Calu3 (cell line): ENCODE measurements at regions not wholly inside any gene's neighbourhood (a gene's known extent, or its start where the extent isn't known, plus 50 kb on each side); places are given as distances from the start of the nearest gene placed in this dataset.

Experiments used
- BruUV-seq: library from RNA; stranded (reverse); fragments of 400-500 nt; replicated peaks from 2 replicates; lab custom pipeline; 2021; lab: Mats Ljungman, UMichigan
- CTCF ChIA-PET: fragments of 300-600 bp; sonication (Branson Sonifier 250); formaldehyde crosslinking; loops from one replicate; lab custom pipeline; 2022; ENCODE audit warnings: antibody characterized with exemption; lab: Charles Lee
- DNase-seq: peaks from one replicate; pipeline ENCODE4 v3.0.0; 2022
- H3K27ac Mint-ChIP-seq: one replicate; pipeline ENCODE4 v1.8.0; 2022; ENCODE audit warnings: mixed read lengths; ENCODE audit not compliant: unreplicated experiment
- H3K27me3 Mint-ChIP-seq: one replicate; pipeline ENCODE4 v1.8.0; 2022; ENCODE audit warnings: mixed read lengths; ENCODE audit not compliant: unreplicated experiment
- H3K36me3 Mint-ChIP-seq: one replicate; pipeline ENCODE4 v1.8.0; 2022; ENCODE audit warnings: mild to moderate bottlenecking, moderate library complexity, mixed read lengths; ENCODE audit not compliant: insufficient read depth, unreplicated experiment
- H3K4me1 Mint-ChIP-seq: one replicate; pipeline ENCODE4 v1.8.0; 2022; ENCODE audit warnings: mild to moderate bottlenecking, low read depth, mixed read lengths; ENCODE audit not compliant: unreplicated experiment
- H3K4me3 Mint-ChIP-seq: one replicate; pipeline ENCODE4 v1.8.0; 2022; ENCODE audit warnings: mild to moderate bottlenecking, low read depth, moderate library complexity, mixed read lengths; ENCODE audit not compliant: unreplicated experiment
- H3K9me3 Mint-ChIP-seq: one replicate; pipeline ENCODE4 v1.8.0; 2022; ENCODE audit warnings: low read depth, mixed read lengths; ENCODE audit not compliant: unreplicated experiment
- intact Hi-C: fragments of 100-400 bp; cut with micrococcal nuclease; formaldehyde crosslinking; loops from one replicate; pipeline ENCODE4 v1.10.0; 2022; ENCODE audit not compliant: unreplicated experiment
- TF ChIP-seq, protein P1 (sequence below): fragments of 200-600 bp; IDR thresholded peaks from one replicate; pipeline ENCODE4 v1.8.0; 2022; ENCODE audit warnings: antibody characterized with exemption; ENCODE audit not compliant: unreplicated experiment

DNA sequence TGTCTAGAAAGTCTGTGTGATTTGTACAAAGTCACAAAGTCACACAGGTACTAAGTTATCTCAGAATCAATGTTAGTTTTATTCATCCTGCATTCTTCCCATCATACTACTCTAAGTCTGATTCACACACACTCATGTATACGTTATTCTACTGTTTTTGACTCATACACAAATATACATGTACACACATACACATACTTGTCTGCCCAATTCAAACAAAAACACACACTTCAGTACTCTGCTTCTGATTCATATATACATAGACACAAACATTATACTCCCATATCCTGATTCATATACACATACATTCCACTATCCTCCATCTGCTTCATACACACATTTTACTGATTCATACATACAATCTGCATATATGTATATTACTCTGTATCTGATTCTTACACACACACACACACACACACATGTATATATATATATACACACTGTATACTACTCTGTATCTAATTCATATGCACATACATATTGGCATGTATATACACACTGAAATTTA is 69.3 kb downstream of the KLF12 start:
- Mint-ChIP-seq H3K9me3 (no peaks in the 10 kb centered on the region), H3K4me3 (no peak overlapping the region), H3K36me3 (no peaks in the 10 kb centered on the region), H3K4me1 (no peaks in the 10 kb centered on the region), H3K27ac (no peak overlapping the region), H3K27me3 (no peaks in the 10 kb centered on the region)
- CTCF ChIA-PET, result no interaction called here
- BruUV-seq, result no TSS peak
- TF ChIP-seq, protein P1, sequence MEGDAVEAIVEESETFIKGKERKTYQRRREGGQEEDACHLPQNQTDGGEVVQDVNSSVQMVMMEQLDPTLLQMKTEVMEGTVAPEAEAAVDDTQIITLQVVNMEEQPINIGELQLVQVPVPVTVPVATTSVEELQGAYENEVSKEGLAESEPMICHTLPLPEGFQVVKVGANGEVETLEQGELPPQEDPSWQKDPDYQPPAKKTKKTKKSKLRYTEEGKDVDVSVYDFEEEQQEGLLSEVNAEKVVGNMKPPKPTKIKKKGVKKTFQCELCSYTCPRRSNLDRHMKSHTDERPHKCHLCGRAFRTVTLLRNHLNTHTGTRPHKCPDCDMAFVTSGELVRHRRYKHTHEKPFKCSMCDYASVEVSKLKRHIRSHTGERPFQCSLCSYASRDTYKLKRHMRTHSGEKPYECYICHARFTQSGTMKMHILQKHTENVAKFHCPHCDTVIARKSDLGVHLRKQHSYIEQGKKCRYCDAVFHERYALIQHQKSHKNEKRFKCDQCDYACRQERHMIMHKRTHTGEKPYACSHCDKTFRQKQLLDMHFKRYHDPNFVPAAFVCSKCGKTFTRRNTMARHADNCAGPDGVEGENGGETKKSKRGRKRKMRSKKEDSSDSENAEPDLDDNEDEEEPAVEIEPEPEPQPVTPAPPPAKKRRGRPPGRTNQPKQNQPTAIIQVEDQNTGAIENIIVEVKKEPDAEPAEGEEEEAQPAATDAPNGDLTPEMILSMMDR, result no peak
- intact Hi-C loops, result no loop called here
- DNase-seq, result no peak

DNA sequence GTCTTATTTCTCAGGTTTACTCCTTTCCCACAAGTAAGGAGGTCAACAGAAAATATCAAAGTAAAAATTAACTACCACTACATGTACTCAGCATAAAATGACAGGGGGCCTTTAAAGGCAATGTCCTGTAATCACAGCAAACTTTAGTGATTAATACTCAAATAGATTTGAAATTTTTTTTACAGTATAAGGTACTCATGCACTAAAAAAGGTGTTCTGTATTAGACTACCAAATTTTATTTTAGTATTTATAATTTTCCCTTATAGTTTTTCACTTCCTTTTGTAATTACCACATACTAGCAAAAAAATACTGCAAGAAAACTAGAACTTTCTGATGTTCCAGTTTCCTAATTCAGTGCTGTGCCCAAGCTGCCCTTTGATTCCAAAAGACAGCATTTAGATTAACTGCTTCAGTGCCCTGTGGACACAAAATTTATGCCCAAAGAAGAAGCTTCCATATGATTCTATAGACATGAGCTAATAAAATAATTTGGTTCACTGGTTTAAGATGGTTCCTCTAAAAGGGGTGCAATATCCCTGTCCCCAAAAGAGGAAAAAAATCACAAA is 70.6 kb downstream of the KLF12 start:
- H3K27me3 Mint-ChIP-seq, result no peaks in the 10 kb centered on the region
- DNase-seq, result no peak
- no peak overlapping the region for H3K4me3 Mint-ChIP-seq
- no peaks in the 10 kb centered on the region for H3K4me1 Mint-ChIP-seq
- CTCF ChIA-PET, result interaction anchor here (0.7 kb wide), 1 partner anchor 230 kb away, joined by 3 read pairs; no protein-coding TSS in a partner anchor
- TF ChIP-seq, protein P1, result no peak
- intact Hi-C loops, result no loop called here
- no TSS peak for BruUV-seq
- no peaks in the 10 kb centered on the region for H3K36me3 Mint-ChIP-seq
- no peak overlapping the region for H3K27ac Mint-ChIP-seq
- no peaks in the 10 kb centered on the region for H3K9me3 Mint-ChIP-seq

DNA sequence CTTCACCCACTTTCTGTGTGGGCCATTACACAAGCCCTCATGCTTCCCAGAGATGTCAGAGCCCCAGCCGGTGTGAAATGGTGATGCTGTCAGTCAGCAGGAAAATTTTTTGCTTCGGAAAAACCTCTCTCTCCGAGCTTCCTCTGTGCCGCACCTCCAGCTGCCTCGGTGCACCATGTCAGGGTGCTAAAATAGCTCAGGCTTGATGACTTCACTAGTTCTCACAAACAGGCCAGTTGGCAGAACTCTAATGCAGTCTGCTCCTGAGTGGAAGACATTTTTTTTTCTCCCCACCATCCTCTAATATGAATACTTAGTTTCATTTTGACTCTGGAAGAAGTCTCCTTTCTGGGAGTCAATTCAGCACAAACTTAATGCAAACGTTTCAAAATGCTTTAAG is 71.3 kb downstream of the KLF12 start:
- CTCF ChIA-PET, result interaction anchor here (0.7 kb wide), 1 partner anchor 230 kb away, joined by 3 read pairs; no protein-coding TSS in a partner anchor
- intact Hi-C loops, result no loop called here
- Mint-ChIP-seq H3K27ac (no peak overlapping the region), H3K36me3 (no peaks in the 10 kb centered on the region), H3K4me3 (no peak overlapping the region), H3K9me3 (no peaks in the 10 kb centered on the region), H3K4me1 (no peaks in the 10 kb centered on the region), H3K27me3 (no peaks in the 10 kb centered on the region)
- BruUV-seq, result no TSS peak
- no peak for DNase-seq
- TF ChIP-seq, protein P1, result no peak

DNA sequence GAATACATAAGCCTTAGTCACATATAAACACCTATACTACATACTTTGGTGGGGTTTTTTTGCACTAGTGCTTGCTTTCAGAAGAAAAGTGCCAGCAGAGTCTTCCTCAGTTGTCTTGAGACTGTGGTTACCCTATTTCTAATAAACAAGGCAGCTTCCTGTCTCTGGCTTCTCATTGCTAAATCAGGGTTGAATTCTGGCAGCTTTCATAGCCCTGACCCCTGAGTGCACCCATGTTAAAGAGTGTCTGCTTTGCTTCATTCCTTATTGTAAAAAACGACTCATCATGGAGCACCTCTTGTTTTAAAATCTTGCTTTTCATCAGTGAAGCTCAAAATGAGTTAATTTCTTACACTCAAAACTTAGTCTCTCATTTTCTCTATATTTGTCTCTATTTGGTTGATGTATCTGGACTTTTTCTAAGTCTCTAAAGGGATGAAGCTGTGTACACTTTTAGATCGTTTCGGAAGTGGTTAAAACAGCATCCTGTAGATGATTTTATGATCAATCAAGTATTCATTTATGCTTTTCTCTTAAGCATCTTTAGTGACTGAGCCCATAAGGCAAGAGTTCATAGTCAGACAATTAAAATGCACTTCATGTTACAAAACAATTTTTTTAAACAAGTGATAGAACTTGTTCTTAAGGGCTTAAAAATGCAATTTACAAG is 72.1 kb downstream of the KLF12 start:
- TF ChIP-seq, protein P1, result no peak
- BruUV-seq, result no TSS peak
- no peaks in the 10 kb centered on the region for H3K4me1 Mint-ChIP-seq
- H3K27ac Mint-ChIP-seq, result no peak overlapping the region
- CTCF ChIA-PET, result no interaction called here
- no peak for DNase-seq
- intact Hi-C loops, result no loop called here
- H3K36me3 Mint-ChIP-seq, result no peaks in the 10 kb centered on the region
- H3K9me3 Mint-ChIP-seq, result no peaks in the 10 kb centered on the region
- no peak overlapping the region for H3K4me3 Mint-ChIP-seq
- H3K27me3 Mint-ChIP-seq, result no peaks in the 10 kb centered on the region
